ENCODE measurements at regions not wholly inside any gene's neighbourhood (a gene's known extent, or its start where the extent isn't known, plus 50 kb on each side); places are given as distances from the start of the nearest gene placed in this dataset.

DNA sequence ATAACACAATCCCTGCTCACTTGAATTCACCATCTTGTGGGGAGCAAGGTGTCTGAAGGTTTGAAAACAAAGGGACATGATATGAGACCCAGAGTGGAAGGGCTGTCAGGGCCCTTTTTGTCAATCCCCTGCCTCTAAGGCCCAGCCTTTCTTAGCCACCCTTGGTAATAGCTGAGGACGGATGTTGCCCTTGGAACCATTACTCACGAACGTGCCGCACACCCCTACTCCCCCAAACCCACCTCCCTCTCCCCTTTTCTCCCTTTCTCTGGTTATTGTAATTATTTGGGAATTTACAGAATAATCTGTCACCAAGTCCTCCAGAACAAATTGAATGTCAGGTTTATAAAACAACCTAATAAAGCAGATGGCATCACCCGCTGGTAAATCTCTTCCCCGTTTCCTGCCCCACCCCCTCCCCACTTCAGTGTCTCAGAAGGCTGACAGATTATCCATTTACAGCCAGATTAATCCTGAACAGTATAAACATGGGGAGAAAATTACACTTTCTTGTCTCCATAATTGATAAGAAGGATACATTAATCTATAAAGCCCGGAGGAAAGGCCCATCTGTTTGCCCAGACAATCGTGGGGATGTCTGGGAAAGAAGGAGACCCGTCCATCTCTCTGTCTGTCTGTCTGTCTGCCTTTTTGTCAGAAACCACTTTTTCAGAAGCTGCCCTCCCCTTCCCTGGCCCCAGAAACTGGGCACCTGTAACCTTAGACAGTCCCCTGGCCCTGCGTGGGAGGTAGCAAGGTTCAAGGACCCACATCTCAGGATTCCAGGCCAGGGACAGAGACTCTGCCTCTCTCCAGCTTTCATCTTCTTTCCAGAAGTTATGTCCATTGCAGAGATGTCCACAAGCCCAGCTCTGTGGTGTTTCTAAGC lies 60.6 kb upstream of the CD34 start:
- no peaks in the 10 kb centered on the region for H3K4me1 ChIP-seq (ENCODE audit: control insufficient read depth, low read depth, low read length)
- H3K9ac ChIP-seq (ENCODE audit: low read length): no peak overlapping the region
- H4K5ac ChIP-seq (ENCODE audit: low read length): no peak overlapping the region
- no peak overlapping the region for H3K4me2 ChIP-seq (ENCODE audit: low read length)
- H2AK5ac ChIP-seq (ENCODE audit: low read length): no peak overlapping the region
- no peaks in the 10 kb centered on the region for H3K27me3 ChIP-seq (ENCODE audit: insufficient read depth, low read length, poor library complexity)
- no peak overlapping the region for H3K56ac ChIP-seq (ENCODE audit: low read length)
- H3K18ac ChIP-seq (ENCODE audit: low read length): no peak overlapping the region
- no peaks in the 10 kb centered on the region for H3K36me3 ChIP-seq (ENCODE audit: control insufficient read depth, insufficient read depth, low read length)
- H4K8ac ChIP-seq (ENCODE audit: low read depth, low read length): no peak overlapping the region
- no peak overlapping the region for H3K27ac ChIP-seq (ENCODE audit: low read depth, low read length)
- WGBS (ENCODE audit: extremely low coverage, insufficient coverage, low lambda C conversion rate): no CpG with 5 or more reads among the region's 10 CpGs
- H3K79me2 ChIP-seq (ENCODE audit: control insufficient read depth, insufficient read depth, low read length): no peaks in the 10 kb centered on the region
- no peak overlapping the region for H3K4me3 ChIP-seq (ENCODE audit: low read length)
- H2BK120ac ChIP-seq (ENCODE audit: low read depth, low read length): no peak overlapping the region
- H3K23ac ChIP-seq (ENCODE audit: low read length): no peak overlapping the region
- no peak overlapping the region for H2BK5ac ChIP-seq (ENCODE audit: low read length)
- no peaks in the 10 kb centered on the region for H3K79me1 ChIP-seq (ENCODE audit: low read length)
- no peak for DNase-seq
- no peak overlapping the region for H3K4ac ChIP-seq (ENCODE audit: low read depth, low read length)
- H2BK15ac ChIP-seq (replicated peaks; ENCODE audit: low read depth): no peak overlapping the region

DNA sequence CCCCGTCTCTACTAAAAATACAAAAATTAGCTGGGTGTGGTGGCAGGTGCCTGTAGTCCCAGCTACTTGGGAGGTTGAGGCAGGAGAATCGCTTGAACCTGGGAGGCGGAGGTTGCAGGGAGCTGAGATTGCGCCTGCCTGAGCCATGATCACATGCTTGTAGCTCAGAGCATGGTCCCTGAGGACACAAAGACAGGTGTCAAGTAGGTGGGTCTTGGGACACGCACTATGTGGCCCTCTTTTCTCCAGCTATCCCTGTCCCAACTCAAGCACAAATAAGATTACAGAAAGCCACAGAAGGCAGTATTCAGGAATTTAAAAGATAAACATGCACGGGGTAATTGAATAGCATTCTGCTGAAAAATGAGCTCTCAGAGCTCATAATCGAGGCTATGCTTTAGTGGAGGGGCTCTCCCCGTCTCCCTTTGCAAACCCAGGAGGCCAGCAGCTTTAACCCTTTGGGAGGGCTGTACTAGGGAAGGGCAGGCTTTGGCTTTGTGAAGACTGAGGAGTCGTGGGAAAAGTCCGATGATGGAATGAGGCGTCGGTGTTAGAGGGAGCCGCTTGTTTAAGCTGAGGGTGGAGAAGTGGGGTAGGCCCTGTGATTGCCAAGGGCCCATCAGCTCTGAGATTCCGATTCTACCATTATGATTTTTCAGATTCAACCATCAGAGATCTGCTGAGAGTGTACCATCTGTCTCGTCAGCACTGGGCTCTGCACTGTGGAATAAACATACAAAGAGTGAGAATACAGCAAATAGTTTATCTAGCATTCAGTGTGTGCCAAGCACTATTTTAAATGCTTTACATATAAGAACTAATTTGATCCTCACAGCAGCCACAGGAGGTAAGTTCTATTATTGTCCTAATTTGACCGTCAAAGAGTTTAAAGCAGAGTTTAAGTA lies 59.7 kb upstream of the CD34 start:
- Histone ChIP-seq H3K18ac (ENCODE audit: low read length) (no peak overlapping the region), H4K5ac (ENCODE audit: low read length) (no peak overlapping the region), H3K9ac (ENCODE audit: low read length) (no peak overlapping the region), H2AK5ac (ENCODE audit: low read length) (no peak overlapping the region), H3K79me2 (ENCODE audit: control insufficient read depth, insufficient read depth, low read length) (no peaks in the 10 kb centered on the region), H4K8ac (ENCODE audit: low read depth, low read length) (no peak overlapping the region), H3K36me3 (ENCODE audit: control insufficient read depth, insufficient read depth, low read length) (no peaks in the 10 kb centered on the region), H3K27ac (ENCODE audit: low read depth, low read length) (no peak overlapping the region), H3K79me1 (ENCODE audit: low read length) (no peaks in the 10 kb centered on the region), H3K4me2 (ENCODE audit: low read length) (no peak overlapping the region), H3K4me3 (ENCODE audit: low read length) (no peak overlapping the region), H3K27me3 (ENCODE audit: insufficient read depth, low read length, poor library complexity) (no peaks in the 10 kb centered on the region), H3K4ac (ENCODE audit: low read depth, low read length) (no peak overlapping the region), H2BK120ac (ENCODE audit: low read depth, low read length) (no peak overlapping the region), H3K23ac (ENCODE audit: low read length) (no peak overlapping the region), H3K56ac (ENCODE audit: low read length) (no peak overlapping the region), H2BK5ac (ENCODE audit: low read length) (no peak overlapping the region), H2BK15ac (replicated peaks; ENCODE audit: low read depth) (no peak overlapping the region), H3K4me1 (ENCODE audit: control insufficient read depth, low read depth, low read length) (no peaks in the 10 kb centered on the region)
- no CpG with 5 or more reads among the region's 16 CpGs for WGBS (ENCODE audit: extremely low coverage, insufficient coverage, low lambda C conversion rate)
- no peak for DNase-seq

DNA sequence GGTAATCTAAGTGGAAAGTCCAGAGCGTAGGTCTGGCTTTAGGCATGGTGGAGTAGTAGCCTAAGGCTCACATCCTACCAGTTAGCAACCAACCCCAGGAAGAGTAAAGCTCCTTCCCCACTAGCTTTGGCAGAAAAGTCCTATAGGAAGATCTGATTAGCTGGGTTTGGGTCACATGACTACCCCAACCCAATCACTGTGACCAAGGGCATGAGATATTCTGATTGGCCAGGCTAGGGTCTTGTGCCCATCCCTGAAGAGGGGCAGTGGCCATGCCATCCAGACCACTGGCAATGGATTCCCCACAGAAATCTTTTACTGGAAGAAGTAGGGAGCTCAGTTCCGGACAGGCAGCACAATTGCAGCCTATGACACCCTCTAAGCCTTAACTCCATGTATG lies 58.6 kb upstream of the CD34 start:
- no peak overlapping the region for H3K56ac ChIP-seq (ENCODE audit: low read length)
- H2BK15ac ChIP-seq (replicated peaks; ENCODE audit: low read depth): no peak overlapping the region
- H2BK120ac ChIP-seq (ENCODE audit: low read depth, low read length): no peak overlapping the region
- WGBS (ENCODE audit: extremely low coverage, insufficient coverage, low lambda C conversion rate): no CpG with 5 or more reads among the region's 2 CpGs
- H3K79me1 ChIP-seq (ENCODE audit: low read length): no peaks in the 10 kb centered on the region
- H4K8ac ChIP-seq (ENCODE audit: low read depth, low read length): no peak overlapping the region
- H3K27ac ChIP-seq (ENCODE audit: low read depth, low read length): no peak overlapping the region
- H3K23ac ChIP-seq (ENCODE audit: low read length): no peak overlapping the region
- H3K4ac ChIP-seq (ENCODE audit: low read depth, low read length): no peak overlapping the region
- DNase-seq: no peak
- H3K9ac ChIP-seq (ENCODE audit: low read length): no peak overlapping the region
- H3K79me2 ChIP-seq (ENCODE audit: control insufficient read depth, insufficient read depth, low read length): no peaks in the 10 kb centered on the region
- H3K18ac ChIP-seq (ENCODE audit: low read length): no peak overlapping the region
- no peak overlapping the region for H3K4me2 ChIP-seq (ENCODE audit: low read length)
- no peak overlapping the region for H3K4me3 ChIP-seq (ENCODE audit: low read length)
- H2BK5ac ChIP-seq (ENCODE audit: low read length): no peak overlapping the region
- H3K4me1 ChIP-seq (ENCODE audit: control insufficient read depth, low read depth, low read length): no peaks in the 10 kb centered on the region
- H2AK5ac ChIP-seq (ENCODE audit: low read length): no peak overlapping the region
- H3K36me3 ChIP-seq (ENCODE audit: control insufficient read depth, insufficient read depth, low read length): no peaks in the 10 kb centered on the region
- no peaks in the 10 kb centered on the region for H3K27me3 ChIP-seq (ENCODE audit: insufficient read depth, low read length, poor library complexity)
- H4K5ac ChIP-seq (ENCODE audit: low read length): no peak overlapping the region

- H3K36me3 ChIP-seq (ENCODE audit: control insufficient read depth, insufficient read depth, low read length): no peaks in the 10 kb centered on the region
- H3K56ac ChIP-seq (ENCODE audit: low read length): no peak overlapping the region
- WGBS (ENCODE audit: extremely low coverage, insufficient coverage, low lambda C conversion rate): no CpG with 5 or more reads among the region's 5 CpGs
- no peak overlapping the region for H3K4me2 ChIP-seq (ENCODE audit: low read length)
- H3K4me3 ChIP-seq (ENCODE audit: low read length): no peak overlapping the region
- H3K9ac ChIP-seq (ENCODE audit: low read length): no peak overlapping the region
- no peak overlapping the region for H3K27ac ChIP-seq (ENCODE audit: low read depth, low read length)
- no peaks in the 10 kb centered on the region for H3K27me3 ChIP-seq (ENCODE audit: insufficient read depth, low read length, poor library complexity)
- no peak overlapping the region for H4K8ac ChIP-seq (ENCODE audit: low read depth, low read length)
- H3K79me2 ChIP-seq (ENCODE audit: control insufficient read depth, insufficient read depth, low read length): no peaks in the 10 kb centered on the region
- no peak overlapping the region for H2BK120ac ChIP-seq (ENCODE audit: low read depth, low read length)
- no peaks in the 10 kb centered on the region for H3K4me1 ChIP-seq (ENCODE audit: control insufficient read depth, low read depth, low read length)
- no peak overlapping the region for H3K4ac ChIP-seq (ENCODE audit: low read depth, low read length)
- no peak overlapping the region for H2BK15ac ChIP-seq (replicated peaks; ENCODE audit: low read depth)
- H4K5ac ChIP-seq (ENCODE audit: low read length): no peak overlapping the region
- H3K23ac ChIP-seq (ENCODE audit: low read length): no peak overlapping the region
- H3K18ac ChIP-seq (ENCODE audit: low read length): no peak overlapping the region
- no peak for DNase-seq
- no peak overlapping the region for H2BK5ac ChIP-seq (ENCODE audit: low read length)
- no peak overlapping the region for H2AK5ac ChIP-seq (ENCODE audit: low read length)
- H3K79me1 ChIP-seq (ENCODE audit: low read length): no peaks in the 10 kb centered on the region
Observed at GRCh38 chr1:207968521-207969009, 57.6 kb upstream of the CD34 start.

DNA sequence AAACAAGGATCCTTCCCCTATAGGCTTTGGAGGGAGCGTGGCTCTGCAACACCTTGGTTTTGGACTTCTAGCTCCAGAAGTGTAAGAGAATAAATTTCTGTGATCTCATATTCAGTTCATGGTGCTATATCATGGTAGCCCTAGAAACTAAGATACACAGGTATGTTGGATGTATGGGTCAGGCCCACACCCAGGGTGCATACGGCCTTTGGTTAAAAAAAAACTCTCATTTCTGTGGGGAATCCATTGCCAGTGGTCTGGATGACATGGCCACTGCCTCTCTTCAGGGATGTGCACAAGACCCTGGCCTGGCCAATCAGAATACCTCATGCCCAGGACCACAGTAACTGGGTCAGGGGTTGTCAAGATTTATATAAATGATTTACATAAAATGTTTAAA lies 56.8 kb upstream of the CD34 start:
- H3K18ac ChIP-seq (ENCODE audit: low read length): no peak overlapping the region
- H3K4me2 ChIP-seq (ENCODE audit: low read length): no peak overlapping the region
- H3K4me3 ChIP-seq (ENCODE audit: low read length): no peak overlapping the region
- H3K4ac ChIP-seq (ENCODE audit: low read depth, low read length): no peak overlapping the region
- H2BK120ac ChIP-seq (ENCODE audit: low read depth, low read length): no peak overlapping the region
- H2AK5ac ChIP-seq (ENCODE audit: low read length): no peak overlapping the region
- DNase-seq: no peak
- no peak overlapping the region for H3K56ac ChIP-seq (ENCODE audit: low read length)
- no peaks in the 10 kb centered on the region for H3K4me1 ChIP-seq (ENCODE audit: control insufficient read depth, low read depth, low read length)
- H3K79me1 ChIP-seq (ENCODE audit: low read length): no peaks in the 10 kb centered on the region
- H3K23ac ChIP-seq (ENCODE audit: low read length): no peak overlapping the region
- H4K8ac ChIP-seq (ENCODE audit: low read depth, low read length): no peak overlapping the region
- whole genome bisulfite sequencing (ENCODE audit: extremely low coverage, insufficient coverage, low lambda C conversion rate): no CpG with 5 or more reads among the region's 2 CpGs
- no peak overlapping the region for H2BK5ac ChIP-seq (ENCODE audit: low read length)
- H3K79me2 ChIP-seq (ENCODE audit: control insufficient read depth, insufficient read depth, low read length): no peaks in the 10 kb centered on the region
- no peak overlapping the region for H3K27ac ChIP-seq (ENCODE audit: low read depth, low read length)
- H3K27me3 ChIP-seq (ENCODE audit: insufficient read depth, low read length, poor library complexity): no peaks in the 10 kb centered on the region
- H3K36me3 ChIP-seq (ENCODE audit: control insufficient read depth, insufficient read depth, low read length): no peaks in the 10 kb centered on the region
- no peak overlapping the region for H2BK15ac ChIP-seq (replicated peaks; ENCODE audit: low read depth)
- H3K9ac ChIP-seq (ENCODE audit: low read length): no peak overlapping the region
- H4K5ac ChIP-seq (ENCODE audit: low read length): no peak overlapping the region

Data from mesendoderm (in vitro differentiated cells).